ENCODE measurements at regions not wholly inside any gene's neighbourhood (a gene's known extent, or its start where the extent isn't known, plus 50 kb on each side); places are given as distances from the start of the nearest gene placed in this dataset.
"Not testable (repeated sequence)": the region's sequence is repeated elsewhere in the genome, so short reads cannot be mapped to it uniquely, and the experiment has no call there.

DNA sequence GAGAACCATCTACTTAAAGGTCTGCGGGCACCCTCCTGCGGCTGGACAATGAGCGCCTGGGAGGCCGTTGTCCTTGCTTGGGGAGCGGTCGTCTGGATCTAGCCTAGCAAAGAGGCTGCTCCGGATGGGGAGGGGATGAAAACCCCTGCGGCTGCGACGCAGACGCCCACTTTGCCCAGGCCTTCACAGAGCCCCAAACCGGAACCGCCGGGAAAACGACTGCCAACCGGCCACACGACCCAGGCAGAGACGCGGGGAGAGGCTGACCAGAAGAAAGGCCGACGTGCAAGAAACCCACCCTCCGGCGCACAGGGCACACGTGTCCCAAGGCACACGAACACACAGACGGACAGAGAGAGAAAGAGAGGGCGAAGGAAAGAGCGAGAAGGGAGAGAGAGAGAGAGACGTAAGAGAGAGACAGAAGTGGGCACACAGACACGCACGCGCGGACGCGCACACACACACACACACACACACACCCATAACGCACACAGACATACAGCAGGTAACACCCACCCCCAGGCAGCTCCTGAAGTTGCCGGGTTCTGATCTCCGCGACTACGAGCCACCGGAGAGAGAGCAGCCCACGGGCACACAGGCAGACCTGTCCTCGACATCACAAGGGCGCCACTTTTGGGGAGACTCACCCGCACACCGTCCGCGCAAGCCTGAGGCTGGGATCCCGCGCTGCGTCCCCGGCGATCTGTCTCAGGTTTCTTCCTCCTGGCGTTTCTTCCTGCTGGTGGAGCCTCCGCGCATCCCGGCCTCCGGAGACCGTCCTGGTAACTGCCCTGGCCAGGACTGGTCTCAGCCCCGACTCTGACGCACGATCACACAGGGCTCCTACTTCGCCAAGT lies 1173.6 kb upstream of the PCDH10 start:
- TF ChIP-seq, protein P1, sequence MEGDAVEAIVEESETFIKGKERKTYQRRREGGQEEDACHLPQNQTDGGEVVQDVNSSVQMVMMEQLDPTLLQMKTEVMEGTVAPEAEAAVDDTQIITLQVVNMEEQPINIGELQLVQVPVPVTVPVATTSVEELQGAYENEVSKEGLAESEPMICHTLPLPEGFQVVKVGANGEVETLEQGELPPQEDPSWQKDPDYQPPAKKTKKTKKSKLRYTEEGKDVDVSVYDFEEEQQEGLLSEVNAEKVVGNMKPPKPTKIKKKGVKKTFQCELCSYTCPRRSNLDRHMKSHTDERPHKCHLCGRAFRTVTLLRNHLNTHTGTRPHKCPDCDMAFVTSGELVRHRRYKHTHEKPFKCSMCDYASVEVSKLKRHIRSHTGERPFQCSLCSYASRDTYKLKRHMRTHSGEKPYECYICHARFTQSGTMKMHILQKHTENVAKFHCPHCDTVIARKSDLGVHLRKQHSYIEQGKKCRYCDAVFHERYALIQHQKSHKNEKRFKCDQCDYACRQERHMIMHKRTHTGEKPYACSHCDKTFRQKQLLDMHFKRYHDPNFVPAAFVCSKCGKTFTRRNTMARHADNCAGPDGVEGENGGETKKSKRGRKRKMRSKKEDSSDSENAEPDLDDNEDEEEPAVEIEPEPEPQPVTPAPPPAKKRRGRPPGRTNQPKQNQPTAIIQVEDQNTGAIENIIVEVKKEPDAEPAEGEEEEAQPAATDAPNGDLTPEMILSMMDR (IDR thresholded peaks at IDR 0.05), result not testable (repeated sequence)
- TF ChIP-seq POLR2A (IDR thresholded peaks at IDR 0.05), result not testable (repeated sequence)

Measured in lower leg skin (tissue), 3 donors.